Sigmoid colon (tissue), 6 donors: ENCODE measurements at regions not wholly inside any gene's neighbourhood (a gene's known extent, or its start where the extent isn't known, plus 50 kb on each side); places are given as distances from the start of the nearest gene placed in this dataset.

Source experiments
- DNase-seq: peaks from one replicate; pipeline ENCODE4 v3.0.0-alpha.2; 2019
- H3K27ac ChIP-seq, 4 donors: fragments of 200-600 bp; sonication (generic); one replicate each; pipeline ENCODE4 v1.5.1; 2016 to 2019; ENCODE audit warnings: mild to moderate bottlenecking in 1 of 4
- H3K27me3 ChIP-seq, 3 donors: fragments of 200-600 bp; sonication (generic); one replicate each; pipeline ENCODE4 v1.5.1; 2019; ENCODE audit warnings: mild to moderate bottlenecking in 1 of 3
- H3K36me3 ChIP-seq, 4 donors: fragments of 200-600 bp; sonication (generic); one replicate each; pipeline ENCODE4 v1.5.1; 2016 to 2019
- H3K4me1 ChIP-seq, 4 donors: fragments of 200-600 bp; sonication (generic); one replicate each; pipeline ENCODE4 v1.5.1; 2017 to 2019
- H3K4me3 ChIP-seq, 4 donors: fragments of 200-600 bp; sonication (generic); one replicate each; pipeline ENCODE4 v1.5.1; 2017 to 2019; ENCODE audit warnings: mild to moderate bottlenecking in 2 of 4, moderate library complexity in 1 of 4
- H3K9me3 ChIP-seq, 4 donors: fragments of 200-600 bp in 3 of 4; sonication (generic) in 3 of 4; one replicate each; pipeline versions ENCODE4 v1.5.1 to v1.6.1; 2013 to 2019
- EP300 ChIP-seq, 4 donors: sonication (generic); formaldehyde crosslinking; IDR thresholded peaks; one replicate each; pipeline ENCODE4 v1.6.1; 2017; ENCODE audit warnings: antibody characterized with exemption in 4 of 4
- POLR2A ChIP-seq, 2 donors: fragments of 450-650 bp; IDR thresholded peaks; one replicate each; pipeline ENCODE4 v1.6.1; 2016; ENCODE audit warnings: antibody characterized with exemption in 2 of 2, mild to moderate bottlenecking in 2 of 2, moderate library complexity in 2 of 2
- POLR2AphosphoS5 ChIP-seq, 4 donors: sonication (generic); formaldehyde crosslinking; IDR thresholded peaks; one replicate each; pipeline ENCODE4 v1.6.1; 2017; ENCODE audit warnings: antibody characterized with exemption in 4 of 4
- WGBS, 2 donors: extraction: QIAGEN DNeasy Blood & Tissue Kit; methylation state at CpG; one replicate each; pipeline ENCODE4 v1.1.7; 2013; 5-methylcytosine and 5-hydroxymethylcytosine counted together
- intact Hi-C: fragments of 100-400 bp; cut with DNase I; formaldehyde crosslinking; loops from one replicate; pipeline ENCODE4 v1.15.1; 2023
- TF ChIP-seq, protein P1 (sequence below), 4 experiments: fragments of 450-650 bp in 3 of 4; fragments of 200-600 bp in 1 of 4; IDR thresholded peaks; one replicate each; pipeline ENCODE4 v1.5.1; 2016 to 2019; ENCODE audit warnings: antibody characterized with exemption in 4 of 4, mild to moderate bottlenecking in 3 of 4, moderate library complexity in 2 of 4
- donor health status: healthy with polysubstance abuse.
- donor health status: healthy.

DNA sequence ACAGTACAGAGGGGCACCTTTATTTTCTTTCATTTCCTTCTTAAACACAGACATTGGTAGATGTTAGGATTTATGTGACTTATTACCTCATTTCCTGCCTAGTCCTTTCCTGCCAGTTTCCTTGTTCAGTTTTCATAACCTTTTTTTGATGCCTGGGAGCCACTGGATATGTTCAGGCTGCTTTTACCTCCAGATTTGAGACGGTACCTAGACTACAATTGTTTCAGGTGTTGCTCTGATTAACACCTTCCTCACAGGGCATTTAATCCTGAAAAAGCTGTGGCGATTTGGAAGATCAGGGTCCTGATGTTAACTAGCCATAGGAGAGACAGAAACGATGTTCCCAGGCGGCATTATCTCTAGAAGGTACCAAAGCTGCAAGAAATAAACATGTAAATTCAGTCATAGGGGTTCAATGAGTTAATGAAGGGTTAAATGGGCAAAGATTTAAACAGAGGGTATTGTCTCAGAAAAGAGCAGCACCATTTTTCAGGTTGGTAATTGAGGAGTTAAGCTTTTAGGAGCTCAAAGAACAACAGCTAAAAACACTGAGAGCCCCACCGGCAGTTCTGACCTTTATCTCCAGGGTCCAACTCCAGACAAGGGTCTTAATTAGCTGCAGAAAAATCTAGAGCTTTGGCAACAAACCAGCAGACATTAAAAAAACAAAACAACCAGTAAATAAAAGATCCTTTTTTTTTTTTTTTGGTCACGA lies 93.3 kb downstream of the HRH4 start:
- intact Hi-C loops = no loop called here
- Histone ChIP-seq H3K27me3 (no peaks in the 10 kb centered on the region), H3K4me3 (no peak overlapping the region), H3K9me3 (no peaks in the 10 kb centered on the region), H3K4me1 (no peaks in the 10 kb centered on the region), H3K36me3 (no peaks in the 10 kb centered on the region), H3K27ac (no peak overlapping the region)
- no peak for DNase-seq
- TF ChIP-seq, protein P1, sequence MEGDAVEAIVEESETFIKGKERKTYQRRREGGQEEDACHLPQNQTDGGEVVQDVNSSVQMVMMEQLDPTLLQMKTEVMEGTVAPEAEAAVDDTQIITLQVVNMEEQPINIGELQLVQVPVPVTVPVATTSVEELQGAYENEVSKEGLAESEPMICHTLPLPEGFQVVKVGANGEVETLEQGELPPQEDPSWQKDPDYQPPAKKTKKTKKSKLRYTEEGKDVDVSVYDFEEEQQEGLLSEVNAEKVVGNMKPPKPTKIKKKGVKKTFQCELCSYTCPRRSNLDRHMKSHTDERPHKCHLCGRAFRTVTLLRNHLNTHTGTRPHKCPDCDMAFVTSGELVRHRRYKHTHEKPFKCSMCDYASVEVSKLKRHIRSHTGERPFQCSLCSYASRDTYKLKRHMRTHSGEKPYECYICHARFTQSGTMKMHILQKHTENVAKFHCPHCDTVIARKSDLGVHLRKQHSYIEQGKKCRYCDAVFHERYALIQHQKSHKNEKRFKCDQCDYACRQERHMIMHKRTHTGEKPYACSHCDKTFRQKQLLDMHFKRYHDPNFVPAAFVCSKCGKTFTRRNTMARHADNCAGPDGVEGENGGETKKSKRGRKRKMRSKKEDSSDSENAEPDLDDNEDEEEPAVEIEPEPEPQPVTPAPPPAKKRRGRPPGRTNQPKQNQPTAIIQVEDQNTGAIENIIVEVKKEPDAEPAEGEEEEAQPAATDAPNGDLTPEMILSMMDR (IDR thresholded peaks at IDR 0.05) = no peak
- no peak for TF ChIP-seq EP300 (IDR thresholded peaks at IDR 0.05)
- no peak for TF ChIP-seq POLR2AphosphoS5 (IDR thresholded peaks at IDR 0.05)
- WGBS, 2 donors = 62 to 64% methylated on average over 6 of the region's 6 CpGs

GRCh38 chr18:24558403-24558802 lies 98.0 kb downstream of the HRH4 start:
- intact Hi-C loops = no loop called here
- Histone ChIP-seq H3K27ac (no peak overlapping the region), H3K36me3 (no peaks in the 10 kb centered on the region), H3K27me3 (no peaks in the 10 kb centered on the region), H3K4me3 (no peak overlapping the region), H3K9me3 (no peaks in the 10 kb centered on the region), H3K4me1 (no peaks in the 10 kb centered on the region)
- TF ChIP-seq, protein P1 (IDR thresholded peaks at IDR 0.05) = no peak
- no peak for TF ChIP-seq EP300 (IDR thresholded peaks at IDR 0.05)
- no peak for TF ChIP-seq POLR2A (IDR thresholded peaks at IDR 0.05)
- TF ChIP-seq POLR2AphosphoS5 (IDR thresholded peaks at IDR 0.05) = no peak
- WGBS, 2 donors = 79 to 88% methylated on average over 7 of the region's 7 CpGs
- no peak for DNase-seq

DNA sequence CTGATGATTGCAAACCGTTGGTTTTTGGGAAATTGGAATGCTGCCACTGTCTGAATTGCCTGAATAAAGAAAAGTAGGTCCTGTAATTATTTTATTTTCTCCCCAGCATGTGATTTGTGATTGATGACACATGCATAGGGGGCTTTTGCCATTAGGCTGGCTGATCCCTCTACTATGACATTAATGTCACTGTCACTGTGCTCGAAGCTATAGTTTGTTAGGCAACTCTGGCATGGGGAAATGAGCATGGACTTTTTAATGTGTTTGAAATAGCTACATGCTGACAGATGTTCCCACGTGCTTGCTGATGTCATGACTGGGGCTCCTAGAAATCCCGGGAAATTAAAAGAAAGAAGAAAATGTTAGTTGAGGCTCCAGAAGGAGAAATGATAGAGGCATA lies 99.1 kb downstream of the HRH4 start:
- intact Hi-C loops = no loop called here
- DNase-seq = no peak
- H3K27ac ChIP-seq = no peak overlapping the region
- no peaks in the 10 kb centered on the region for H3K27me3 ChIP-seq
- TF ChIP-seq EP300 (IDR thresholded peaks at IDR 0.05) (no peak), POLR2A (IDR thresholded peaks at IDR 0.05) (no peak), POLR2AphosphoS5 (IDR thresholded peaks at IDR 0.05) (no peak)
- TF ChIP-seq, protein P1 (IDR thresholded peaks at IDR 0.05) = no peak
- H3K9me3 ChIP-seq = no peaks in the 10 kb centered on the region
- no peaks in the 10 kb centered on the region for H3K36me3 ChIP-seq
- 58 to 67% methylated on average over 4 of the region's 4 CpGs for WGBS, 2 donors
- no peak overlapping the region for H3K4me3 ChIP-seq
- H3K4me1 ChIP-seq = no peaks in the 10 kb centered on the region

DNA sequence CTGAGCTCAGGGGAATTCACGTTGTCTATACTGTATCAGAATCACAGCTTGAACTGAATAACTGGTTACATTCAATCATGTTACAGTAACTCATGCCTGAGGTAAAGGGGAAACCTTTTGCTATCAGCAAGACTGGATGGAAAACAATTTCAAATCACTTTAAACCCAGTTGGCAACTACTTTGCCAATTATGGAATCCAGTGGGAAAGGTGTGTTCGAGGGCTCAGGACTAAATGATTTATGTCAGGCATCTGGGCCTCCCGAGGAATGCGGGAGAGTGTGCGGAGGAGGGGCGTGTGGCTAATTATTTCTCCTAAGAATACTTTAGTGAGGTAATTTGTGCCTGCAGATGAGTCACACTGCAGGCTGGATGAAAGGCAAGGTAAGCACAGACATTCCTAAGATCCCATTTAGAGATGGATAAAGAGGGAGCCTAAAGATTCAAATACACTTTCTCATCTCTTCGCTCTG lies 100.1 kb downstream of the HRH4 start:
- H3K4me1 ChIP-seq = no peaks in the 10 kb centered on the region
- no peak overlapping the region for H3K4me3 ChIP-seq
- no peak overlapping the region for H3K27ac ChIP-seq
- intact Hi-C loops = no loop called here
- TF ChIP-seq, protein P1 (IDR thresholded peaks at IDR 0.05) = no peak
- TF ChIP-seq EP300 (IDR thresholded peaks at IDR 0.05) (no peak), POLR2AphosphoS5 (IDR thresholded peaks at IDR 0.05) (no peak), POLR2A (IDR thresholded peaks at IDR 0.05) (no peak)
- no peak for DNase-seq
- 23 to 64% methylated on average over 7 of the region's 7 CpGs for WGBS, 2 donors
- no peaks in the 10 kb centered on the region for H3K27me3 ChIP-seq
- no peaks in the 10 kb centered on the region for H3K36me3 ChIP-seq
- H3K9me3 ChIP-seq = no peaks in the 10 kb centered on the region
